Activated CD4-positive, alpha-beta memory T cell treated with anti-CD3 and anti-CD28 coated beads for 36 hours (primary cell): ENCODE measurements at regions not wholly inside any gene's neighbourhood (a gene's known extent, or its start where the extent isn't known, plus 50 kb on each side); places are given as distances from the start of the nearest gene placed in this dataset.

Source experiments
- CTCF ChIA-PET: fragments of 350-600 bp; sonication (Branson Sonifier 250); formaldehyde crosslinking; loops from one replicate; lab custom pipeline; 2021; ENCODE audit warnings: antibody characterized with exemption, inconsistent platforms; lab: Charles Lee
- POLR2A ChIA-PET: fragments of 350-600 bp; sonication (Branson Sonifier 250); formaldehyde crosslinking; loops from one replicate; lab custom pipeline; 2021; ENCODE audit warnings: antibody characterized with exemption; lab: Charles Lee
- DNase-seq: peaks from one replicate; pipeline ENCODE4 v3.0.0-alpha.2; 2020
- H3K27ac Mint-ChIP-seq: one replicate; pipeline ENCODE4 v1.8.0; 2021; ENCODE audit warnings: mixed read lengths
- H3K27me3 Mint-ChIP-seq: one replicate; pipeline ENCODE4 v1.8.0; 2021; ENCODE audit warnings: mixed read lengths
- H3K36me3 Mint-ChIP-seq: one replicate; pipeline ENCODE4 v1.8.0; 2021; ENCODE audit warnings: mixed read lengths
- H3K4me1 Mint-ChIP-seq: one replicate; pipeline ENCODE4 v1.8.0; 2021; ENCODE audit warnings: low read depth, mixed read lengths
- H3K4me3 Mint-ChIP-seq: one replicate; pipeline ENCODE4 v1.8.0; 2021; ENCODE audit warnings: mild to moderate bottlenecking, mixed read lengths
- H3K9me3 Mint-ChIP-seq: one replicate; pipeline ENCODE4 v1.8.0; 2021; ENCODE audit warnings: mixed read lengths
- intact Hi-C: fragments of 100-400 bp; cut with micrococcal nuclease; formaldehyde crosslinking; loops from one replicate; pipeline ENCODE4 v1.15.1; 2023

GRCh38 chr10:49463605-49464004 lies 67.7 kb upstream of the DRGX start:
- H3K36me3 Mint-ChIP-seq = peaks cover 73% of the 10 kb centered on the region
- CTCF ChIA-PET = interaction anchor here (1.4 kb wide), 1 partner anchor 55 kb away, joined by 3 read pairs; no protein-coding TSS in a partner anchor

GRCh38 chr10:49458869-49459268 lies 63.0 kb upstream of the DRGX start:
- intact Hi-C loops = no loop called here
- H3K27ac Mint-ChIP-seq = no peak overlapping the region
- peaks cover 16% of the 10 kb centered on the region for H3K9me3 Mint-ChIP-seq
- CTCF ChIA-PET = interaction anchor here (0.6 kb wide), 1 partner anchor 51 kb away, joined by 3 read pairs; no protein-coding TSS in a partner anchor
- H3K27me3 Mint-ChIP-seq = no peaks in the 10 kb centered on the region
- H3K4me3 Mint-ChIP-seq = no peak overlapping the region
- no peak for DNase-seq
- no peaks in the 10 kb centered on the region for H3K4me1 Mint-ChIP-seq
- H3K36me3 Mint-ChIP-seq = peaks cover 76% of the 10 kb centered on the region
- POLR2A ChIA-PET = no interaction called here

More at GRCh38 chr10:49463605-49464004, 67.7 kb upstream of the DRGX start:
- Mint-ChIP-seq H3K27me3 (no peaks in the 10 kb centered on the region), H3K9me3 (peaks cover 19% of the 10 kb centered on the region), H3K4me1 (no peaks in the 10 kb centered on the region), H3K27ac (no peak overlapping the region), H3K4me3 (no peak overlapping the region)
- POLR2A ChIA-PET = no interaction called here
- DNase-seq = no peak
- intact Hi-C loops = no loop called here

GRCh38 chr10:49457686-49458085 lies 61.8 kb upstream of the DRGX start:
- Mint-ChIP-seq H3K36me3 (peaks cover 72% of the 10 kb centered on the region), H3K4me1 (no peaks in the 10 kb centered on the region), H3K9me3 (peaks cover 20% of the 10 kb centered on the region), H3K27ac (no peak overlapping the region), H3K27me3 (no peaks in the 10 kb centered on the region), H3K4me3 (no peak overlapping the region)
- DNase-seq = no peak
- intact Hi-C loops = no loop called here
- CTCF ChIA-PET = interaction anchor here (1.4 kb wide), 1 partner anchor 50 kb away, joined by 4 read pairs; no protein-coding TSS in a partner anchor
- POLR2A ChIA-PET = no interaction called here

DNA sequence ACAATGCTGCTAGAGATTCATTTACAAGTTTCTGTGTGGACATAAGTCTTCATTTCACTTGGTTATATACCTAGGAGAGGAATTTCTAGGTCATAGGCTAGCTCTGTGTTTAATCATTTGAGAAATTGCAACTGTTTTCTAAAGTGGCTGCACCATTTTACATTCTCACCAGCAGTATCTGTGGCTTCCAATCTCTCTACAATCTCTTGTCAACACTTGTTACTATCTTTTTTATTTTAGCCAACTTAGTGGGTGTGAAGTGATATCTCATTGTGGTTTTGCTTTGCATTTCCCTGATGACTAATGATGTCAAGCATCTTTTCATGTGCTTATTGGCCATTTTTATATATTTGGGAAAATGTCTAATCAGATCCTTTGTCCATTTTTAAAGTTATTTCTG lies 53.0 kb upstream of the DRGX start:
- no peak for DNase-seq
- Mint-ChIP-seq H3K4me1 (no peaks in the 10 kb centered on the region), H3K36me3 (peaks cover 7% of the 10 kb centered on the region), H3K27ac (no peak overlapping the region), H3K4me3 (no peak overlapping the region), H3K9me3 (peaks cover 43% of the 10 kb centered on the region), H3K27me3 (no peaks in the 10 kb centered on the region)
- CTCF ChIA-PET = no interaction called here
- POLR2A ChIA-PET = no interaction called here
- intact Hi-C loops = no loop called here

DNA sequence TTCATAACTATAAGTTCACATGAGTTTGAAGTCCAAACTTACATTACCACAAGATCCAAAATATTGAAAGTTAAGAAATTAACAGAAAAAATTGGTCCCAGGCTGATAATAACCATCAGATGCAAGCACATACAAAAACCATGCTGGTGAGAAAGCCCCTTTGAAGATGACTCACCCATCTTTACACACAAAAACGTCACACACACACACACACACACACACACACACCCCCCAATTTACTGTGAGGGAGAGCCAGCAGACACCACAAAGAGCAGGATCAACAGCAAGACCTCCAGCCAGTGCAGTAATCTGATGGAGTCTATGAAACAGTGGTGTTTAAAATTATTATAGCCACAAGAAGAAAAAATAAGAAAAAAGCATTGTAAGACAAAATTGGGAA lies 50.1 kb upstream of the DRGX start:
- H3K36me3 Mint-ChIP-seq = peaks cover 4% of the 10 kb centered on the region
- peaks cover 6% of the 10 kb centered on the region for H3K4me1 Mint-ChIP-seq
- no peak overlapping the region for H3K4me3 Mint-ChIP-seq
- ChIA-PET CTCF (no interaction called here), POLR2A (no interaction called here)
- no peaks in the 10 kb centered on the region for H3K27me3 Mint-ChIP-seq
- no peak overlapping the region for H3K27ac Mint-ChIP-seq
- DNase-seq = no peak
- peaks cover 22% of the 10 kb centered on the region for H3K9me3 Mint-ChIP-seq
- intact Hi-C loops = no loop called here
